GM18519 (cell line): ENCODE measurements at regions not wholly inside any gene's neighbourhood (a gene's known extent, or its start where the extent isn't known, plus 50 kb on each side); places are given as distances from the start of the nearest gene placed in this dataset.

Source experiments
- ATAC-seq: cut with Tn5 transposase; IDR thresholded peaks from one replicate; pipeline ENCODE4 v1.9.1; 2021; ENCODE audit warnings: mild to moderate bottlenecking, moderate library complexity; ENCODE audit not compliant: unreplicated experiment, low FRiP score

DNA sequence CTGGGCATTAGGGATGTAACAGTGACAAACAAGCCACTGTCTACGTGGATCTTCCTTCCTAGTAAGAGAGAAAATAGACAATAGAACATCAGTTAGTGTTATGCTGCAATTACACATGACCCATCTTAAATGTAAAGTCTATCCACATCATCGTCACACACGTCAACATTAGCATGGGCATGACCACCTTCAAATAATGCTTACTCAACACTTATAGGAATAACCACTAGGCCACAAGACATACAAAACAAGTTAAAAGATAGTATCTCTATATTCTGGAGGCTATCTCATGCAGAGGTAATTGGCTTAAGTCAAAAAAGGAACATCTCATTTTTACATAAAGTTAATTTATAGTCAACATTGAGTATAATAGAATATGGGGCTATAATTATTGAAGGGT, 156.5 kb downstream of the MOXD1 start:
- no peak for ATAC-seq

DNA sequence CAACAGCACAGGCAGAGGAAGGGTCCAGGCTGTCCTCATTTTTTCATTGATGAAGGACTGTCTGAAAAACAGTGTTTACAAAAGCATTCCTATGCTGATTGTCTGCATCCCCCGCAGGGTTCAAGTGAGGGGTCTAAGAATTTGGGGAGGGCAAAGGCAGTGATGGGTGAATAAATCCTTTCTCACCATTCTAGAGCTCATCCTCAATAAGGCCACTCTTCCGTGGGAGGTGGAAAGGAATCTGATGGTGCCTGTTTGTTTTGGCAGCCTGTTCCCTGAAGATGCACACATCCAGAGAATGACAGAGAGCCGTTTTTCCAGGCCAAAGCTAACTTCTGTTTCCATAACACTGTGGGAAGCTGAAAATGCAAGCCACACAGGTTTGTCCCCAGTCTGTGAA, 164.5 kb downstream of the MOXD1 start:
- ATAC-seq: no peak

DNA sequence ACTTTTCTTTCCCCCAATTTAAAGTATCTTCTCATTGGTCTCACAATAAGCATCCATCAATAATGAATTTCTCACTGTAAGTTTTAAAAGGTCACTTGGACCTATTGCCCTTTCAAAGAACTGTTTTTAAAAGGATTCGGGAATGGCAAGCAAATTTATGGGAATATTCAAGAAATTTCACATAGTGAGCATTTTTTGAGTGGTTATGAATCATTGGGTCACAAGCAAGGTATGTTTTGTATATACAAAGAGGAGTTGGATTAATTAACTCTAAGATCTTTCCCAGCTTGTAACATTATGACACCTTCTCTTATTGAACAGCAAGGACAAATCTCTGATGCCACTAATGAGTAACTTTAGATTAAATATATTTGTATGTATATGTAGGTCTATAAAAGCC, 165.0 kb downstream of the MOXD1 start:
- ATAC-seq: no peak

DNA sequence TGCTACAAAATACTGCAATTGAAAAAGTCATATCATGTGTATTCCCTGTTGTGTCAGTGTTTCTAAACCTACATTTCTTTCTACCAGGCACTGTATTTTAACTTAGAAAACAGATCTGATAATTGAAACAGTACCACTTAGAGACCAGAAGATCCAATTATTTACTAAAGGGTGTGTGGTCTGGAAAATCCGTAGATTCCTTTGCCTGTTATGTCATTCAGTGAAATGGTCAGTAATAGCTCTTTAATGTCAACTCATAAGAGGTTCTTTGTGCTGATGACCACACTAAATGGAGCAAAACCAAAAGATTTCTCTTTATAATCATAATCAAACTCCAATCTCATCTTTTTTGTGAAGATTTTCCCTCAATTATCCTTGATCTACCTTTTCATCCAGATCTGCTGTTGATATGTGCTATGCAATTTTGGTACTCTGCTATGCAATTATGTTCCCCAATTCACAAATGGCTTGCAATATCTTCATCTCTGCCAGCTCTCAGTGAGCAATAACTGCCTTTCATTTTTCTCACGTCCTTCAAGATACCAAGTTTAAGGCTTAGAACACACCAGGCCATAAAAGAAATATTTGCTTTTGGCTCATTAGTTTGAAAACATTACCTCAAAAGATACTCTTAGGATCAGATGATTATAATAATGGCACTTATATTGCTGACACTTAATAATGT, 165.5 kb downstream of the MOXD1 start:
- ATAC-seq: no peak

DNA sequence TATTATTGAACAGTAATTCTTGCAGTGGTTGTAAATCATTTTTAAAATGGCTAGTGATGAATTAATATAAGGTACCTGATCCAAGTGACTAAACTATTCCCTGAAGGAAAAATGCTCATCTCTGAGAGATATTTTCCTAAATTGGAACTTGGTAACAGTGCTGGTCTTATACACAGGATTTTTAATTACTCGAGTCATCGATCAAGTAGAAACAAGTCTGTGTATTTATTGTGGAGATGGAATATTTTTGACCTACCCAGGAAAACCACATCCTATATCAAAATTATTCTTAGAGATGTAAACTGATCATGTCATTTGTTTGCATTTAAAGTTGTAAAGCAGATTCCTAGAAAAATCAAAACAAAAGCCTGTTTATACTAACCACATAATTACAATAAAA, 166.9 kb downstream of the MOXD1 start:
- ATAC-seq: no peak

DNA sequence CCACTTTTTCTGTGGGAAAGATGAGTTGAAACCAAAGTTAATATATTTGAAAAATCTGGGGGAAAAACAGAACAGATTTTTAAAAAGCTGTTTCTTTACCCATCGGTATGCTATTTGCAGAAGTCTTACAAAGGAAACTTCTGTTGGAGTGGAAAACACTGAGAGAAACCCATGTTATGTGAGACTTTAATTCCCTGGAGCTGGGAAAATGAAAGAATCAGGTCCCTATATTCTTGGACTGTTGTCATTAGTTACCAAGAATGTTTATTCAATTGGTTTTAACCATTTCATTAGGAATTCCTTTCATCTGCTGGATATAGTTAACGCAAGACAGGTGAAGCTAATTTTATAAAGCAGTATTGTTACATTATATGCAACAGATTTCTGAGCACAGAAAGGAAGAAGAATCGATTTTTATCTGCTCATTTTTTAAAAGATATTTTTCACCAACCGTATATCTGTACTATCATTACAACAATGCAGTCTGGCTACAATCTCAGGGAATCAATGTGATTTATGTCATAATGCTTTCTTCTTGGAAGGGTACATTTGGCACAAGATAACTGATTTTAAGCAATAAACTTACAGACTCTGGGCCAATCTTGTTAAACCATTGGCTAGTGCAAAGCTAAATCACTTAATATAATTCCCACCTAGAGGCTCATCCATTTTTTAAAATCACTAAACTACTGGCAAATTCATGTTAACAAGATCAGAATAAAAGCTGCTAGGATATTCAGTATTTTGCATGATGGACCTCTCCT, 170.0 kb downstream of the MOXD1 start:
- ATAC-seq: no peak

DNA sequence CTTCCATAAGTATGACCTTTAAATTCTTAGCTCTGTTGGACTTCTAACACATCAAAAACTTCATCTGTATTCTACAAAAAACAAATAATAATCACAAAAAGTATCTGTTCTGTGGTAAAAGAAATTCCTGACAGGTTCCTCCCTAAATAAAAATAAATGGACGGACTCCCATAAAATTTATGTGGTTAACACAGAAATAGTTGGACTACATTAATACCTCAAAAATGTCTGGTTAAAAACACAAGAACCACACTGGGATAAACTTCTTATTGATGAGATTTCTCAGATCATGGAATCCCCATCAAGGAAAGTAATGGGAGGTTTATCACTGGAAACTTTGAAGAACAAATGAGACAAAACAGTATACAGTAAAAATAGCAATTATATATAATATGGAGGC, 172.4 kb downstream of the MOXD1 start:
- no peak for ATAC-seq

DNA sequence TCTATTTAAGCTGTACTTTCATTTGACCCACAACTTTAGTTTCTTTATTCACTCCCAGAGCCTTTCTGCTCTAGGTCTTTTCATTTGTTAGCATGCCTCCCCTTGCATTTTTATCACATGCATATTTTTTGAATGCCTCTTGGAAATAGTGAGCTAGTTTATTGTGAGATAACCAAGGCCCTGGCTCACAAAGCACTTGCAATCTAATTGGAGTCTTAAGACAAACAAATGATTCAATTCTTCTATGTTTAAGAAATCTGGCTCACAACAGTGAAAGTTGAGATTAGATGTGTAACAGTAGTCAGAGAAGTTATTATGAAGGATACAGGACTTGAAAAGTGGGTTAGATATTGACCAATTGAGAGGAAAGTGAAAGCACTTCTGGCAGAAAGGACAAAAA, 173.4 kb downstream of the MOXD1 start:
- ATAC-seq: no peak

DNA sequence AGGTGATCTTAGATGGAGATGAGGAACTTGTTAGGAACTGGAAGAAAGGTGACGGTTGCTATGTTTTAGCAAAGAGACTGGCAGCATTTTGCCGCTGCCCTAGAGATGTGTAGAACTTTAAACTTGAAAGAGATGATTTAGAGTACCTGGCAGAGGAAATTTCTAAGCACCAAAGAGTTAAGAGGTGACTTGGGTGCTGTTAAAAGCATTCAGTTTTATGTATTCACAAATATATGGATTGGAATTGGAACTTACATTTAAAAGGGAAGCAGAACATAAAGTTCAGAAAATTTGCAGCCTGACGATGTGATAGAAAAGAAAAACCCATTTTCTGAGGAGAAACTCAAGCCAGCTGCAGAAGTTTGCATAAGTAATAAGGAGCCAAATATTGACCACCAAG, 176.3 kb downstream of the MOXD1 start:
- no peak for ATAC-seq

DNA sequence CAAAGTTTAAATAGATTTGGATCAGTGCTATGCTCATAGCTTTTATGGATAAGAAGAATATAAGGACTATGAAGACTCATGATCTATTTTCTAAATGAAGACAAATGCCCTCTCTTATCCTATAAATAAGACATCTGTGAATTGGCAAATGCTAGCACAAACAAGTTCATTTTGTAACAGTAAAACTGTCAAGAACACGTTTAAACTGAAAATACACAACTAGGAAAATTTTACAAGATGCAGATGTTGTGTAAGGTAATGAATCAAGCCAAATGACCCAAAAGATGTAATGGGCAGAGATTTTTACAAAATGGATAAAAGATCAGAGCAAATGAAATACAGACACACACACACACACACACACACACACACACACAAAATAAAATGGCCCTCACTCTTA, 180.5 kb downstream of the MOXD1 start:
- ATAC-seq: no peak

DNA sequence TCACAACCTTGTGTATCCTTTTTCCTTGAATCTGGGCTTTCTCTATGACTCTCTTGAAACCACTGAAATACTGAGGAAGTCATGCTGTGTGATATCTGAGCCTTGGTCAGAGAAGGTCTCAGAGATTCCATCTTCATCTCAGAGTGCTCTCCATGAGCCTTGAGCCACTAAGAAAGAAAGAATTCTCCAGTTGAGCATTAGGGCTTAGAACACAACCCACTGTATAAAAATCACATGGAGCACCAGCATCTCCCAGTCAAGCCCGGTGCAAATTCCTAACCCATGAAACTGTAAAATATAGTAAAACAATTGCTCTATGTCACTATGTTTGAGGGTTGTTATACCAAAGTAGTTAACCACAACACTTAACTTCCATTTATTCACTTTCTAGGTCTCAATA, 181.4 kb downstream of the MOXD1 start:
- ATAC-seq: no peak

DNA sequence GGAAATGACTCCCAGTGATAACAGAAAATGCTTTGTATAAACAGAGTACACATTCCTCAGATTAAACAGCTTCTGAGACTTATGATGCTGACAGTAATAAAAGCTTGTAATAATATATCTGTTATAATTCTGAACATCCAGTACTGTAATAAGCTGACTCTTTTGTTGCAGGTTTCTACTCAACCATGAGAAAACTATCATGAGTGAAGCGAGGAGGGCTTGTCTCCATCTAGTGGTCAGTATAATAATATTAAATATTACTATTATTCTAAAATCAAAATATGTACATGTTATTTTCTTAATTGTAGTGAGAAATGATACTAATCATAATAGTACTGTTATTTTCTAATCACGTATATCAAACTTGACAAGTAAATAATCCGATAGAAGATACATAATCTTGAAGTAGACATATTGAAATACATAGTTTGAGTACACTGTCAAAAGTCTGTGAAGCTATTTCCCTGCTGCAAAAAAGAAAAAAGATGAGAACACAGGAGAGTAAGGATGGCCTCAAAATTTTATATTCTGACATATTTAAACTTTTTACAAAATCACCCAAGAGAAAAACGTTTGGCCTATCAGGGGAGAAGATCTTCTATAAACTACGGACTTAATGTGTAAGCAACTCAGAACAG, 183.1 kb downstream of the MOXD1 start:
- no peak for ATAC-seq

DNA sequence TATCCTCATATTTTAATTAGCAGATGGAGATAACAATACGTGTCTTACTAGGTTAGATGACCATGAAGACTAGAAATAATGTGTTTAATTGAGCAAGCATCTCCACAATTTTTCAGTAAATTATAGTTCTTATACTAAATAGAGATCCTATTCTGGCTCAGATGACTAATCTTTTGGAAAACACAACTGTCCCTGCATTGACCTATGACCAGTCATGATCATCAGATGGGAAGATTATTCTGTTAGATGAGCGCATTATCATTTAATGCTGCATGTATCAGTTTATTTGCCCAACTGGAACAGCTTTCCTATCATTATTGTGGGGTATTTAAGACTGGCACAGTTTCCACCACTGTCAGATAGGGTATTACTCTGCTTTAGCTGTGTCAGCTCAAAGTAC, 185.5 kb downstream of the MOXD1 start:
- no peak for ATAC-seq

DNA sequence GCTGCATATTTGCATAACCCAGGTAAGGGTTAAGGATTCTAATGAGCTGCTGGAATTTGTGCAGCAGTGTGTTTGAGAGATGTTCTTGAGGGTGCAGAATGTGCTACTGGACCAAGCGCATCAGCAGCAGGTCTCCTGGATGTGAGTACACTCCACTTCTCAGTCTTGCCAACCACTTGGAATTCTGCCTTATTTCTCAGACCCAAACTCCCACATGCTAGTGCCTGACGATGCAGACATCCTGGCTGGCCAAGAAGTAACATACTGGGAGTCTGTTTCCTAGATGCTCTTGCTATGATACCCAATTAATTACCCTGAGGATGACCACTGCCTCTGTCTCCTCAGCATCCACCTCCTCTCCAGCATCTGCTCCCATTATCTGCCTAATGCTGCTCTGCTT, 186.6 kb downstream of the MOXD1 start:
- no peak for ATAC-seq

DNA sequence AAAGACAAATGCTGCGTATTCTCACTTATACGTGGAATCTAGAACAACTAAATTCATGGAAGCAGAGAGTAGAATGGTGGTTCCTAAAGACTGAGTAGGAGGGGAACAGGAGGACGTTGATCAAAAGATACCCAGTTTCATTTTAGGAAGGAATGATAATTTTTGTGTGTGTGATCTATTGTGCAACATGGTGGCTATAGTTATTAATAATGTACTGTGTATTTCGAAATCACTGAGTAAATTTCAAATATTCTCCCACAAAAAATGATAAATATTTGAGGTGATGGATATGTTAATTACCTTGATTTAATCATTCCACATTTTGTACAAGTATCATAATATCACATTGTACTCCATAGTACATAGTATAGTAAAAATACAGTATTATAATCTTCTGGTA, 187.5 kb downstream of the MOXD1 start:
- ATAC-seq: no peak

DNA sequence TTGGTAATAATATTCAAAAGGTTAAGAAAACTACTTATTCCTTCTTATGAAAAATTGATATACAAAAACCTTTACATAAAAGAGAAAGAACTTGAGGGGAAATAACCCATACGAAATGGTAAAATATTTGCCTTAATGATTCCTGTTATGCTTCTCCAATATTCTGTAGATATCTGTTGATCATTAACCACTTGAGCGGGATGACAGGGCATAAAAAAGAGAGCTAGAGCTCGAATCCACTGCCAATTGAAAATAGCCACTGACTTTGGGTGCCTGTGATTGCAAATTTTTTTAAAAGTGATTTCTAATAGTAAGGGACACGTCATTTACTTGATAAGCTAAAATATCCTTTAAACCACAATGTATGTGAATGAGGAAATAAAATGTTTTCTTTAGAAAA, 188.1 kb downstream of the MOXD1 start:
- ATAC-seq: no peak

DNA sequence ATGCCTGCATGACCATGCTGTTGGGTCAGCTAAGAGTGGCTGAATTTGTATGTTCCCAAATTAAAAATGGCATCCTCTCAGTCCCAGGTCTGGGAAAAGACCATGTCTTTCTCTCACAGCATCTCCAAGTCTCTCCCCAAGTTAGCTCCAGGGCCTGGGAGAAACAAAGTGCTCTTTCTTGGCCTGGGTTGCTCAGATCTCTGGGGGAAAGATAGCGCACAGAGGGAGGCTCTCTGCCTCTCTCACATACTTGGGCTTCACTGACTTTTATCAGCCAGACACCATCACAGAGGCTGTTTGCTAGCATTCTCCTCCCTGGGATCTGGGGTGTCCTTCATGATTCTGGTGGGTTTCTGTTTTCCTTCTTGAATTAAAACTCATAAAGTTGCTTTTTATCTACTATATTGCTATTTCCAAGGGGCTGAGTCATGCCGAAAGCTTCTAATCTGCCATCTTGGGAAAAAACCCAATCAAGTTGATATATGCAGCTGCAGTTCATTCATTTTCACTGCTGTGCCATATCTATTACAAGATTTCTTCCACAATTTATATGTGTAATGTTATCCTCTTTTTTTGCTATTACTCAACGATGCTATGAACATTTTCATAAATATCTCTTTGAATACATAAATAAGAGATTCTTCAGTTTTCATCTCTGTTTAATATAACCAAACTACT, 190.2 kb downstream of the MOXD1 start:
- ATAC-seq: no peak

DNA sequence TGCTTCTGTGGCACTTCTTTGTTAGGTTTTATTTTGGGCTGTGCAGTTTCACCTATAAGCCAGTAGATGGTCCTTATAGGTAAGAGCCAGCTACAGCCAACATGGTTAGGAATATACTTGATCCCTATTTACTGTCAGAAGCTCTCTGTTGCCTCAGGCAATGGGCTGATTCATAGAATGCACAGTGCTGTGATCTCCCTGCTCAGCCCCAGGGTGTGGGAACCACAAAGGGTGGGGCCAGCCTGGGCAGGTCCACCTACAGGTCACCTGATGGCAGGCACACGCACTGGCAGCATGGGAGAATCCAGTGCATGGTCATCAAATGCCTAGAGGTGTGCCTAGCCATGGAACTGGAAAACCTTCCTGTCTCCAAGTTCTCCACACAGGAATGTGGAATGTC, 191.9 kb downstream of the MOXD1 start:
- no peak for ATAC-seq

DNA sequence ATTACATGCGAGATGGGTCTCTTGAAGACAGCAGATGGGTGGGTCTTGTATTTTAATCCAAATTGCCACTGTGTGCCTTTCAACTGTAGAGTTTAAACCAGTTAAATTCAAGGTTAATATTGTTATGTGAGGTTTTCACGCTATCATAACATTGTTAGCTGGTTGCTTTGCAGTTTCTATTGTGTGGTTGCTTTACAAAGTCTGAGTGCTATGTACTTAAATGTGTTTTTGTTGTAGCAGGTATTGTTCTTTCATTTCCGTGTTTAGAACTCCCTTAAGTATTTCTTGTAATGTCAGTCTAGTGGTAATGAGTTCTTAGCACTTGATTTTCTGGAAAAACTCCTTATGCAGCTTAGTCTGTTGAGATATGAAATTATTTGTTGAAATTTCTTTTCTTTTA, 193.3 kb downstream of the MOXD1 start:
- ATAC-seq: no peak

DNA sequence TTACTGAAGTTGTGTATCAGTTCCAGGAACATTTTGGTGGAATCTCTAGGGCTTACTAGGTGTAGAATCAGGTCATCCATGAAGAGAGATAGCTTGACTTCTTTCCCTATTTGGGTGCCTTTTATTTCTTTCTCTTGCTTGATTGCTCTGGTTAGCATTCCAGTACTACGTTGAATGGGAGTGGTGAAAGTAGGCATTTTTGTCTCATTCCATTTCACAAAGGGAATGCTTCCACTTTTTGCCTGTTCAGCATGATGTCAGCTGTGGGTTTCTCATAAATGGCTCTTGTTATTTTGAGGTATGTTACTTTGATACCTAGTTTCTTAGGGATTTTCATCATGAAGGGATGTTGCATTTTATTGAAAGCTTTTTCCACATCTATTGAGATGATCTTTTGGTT, 195.3 kb downstream of the MOXD1 start:
- no peak for ATAC-seq

DNA sequence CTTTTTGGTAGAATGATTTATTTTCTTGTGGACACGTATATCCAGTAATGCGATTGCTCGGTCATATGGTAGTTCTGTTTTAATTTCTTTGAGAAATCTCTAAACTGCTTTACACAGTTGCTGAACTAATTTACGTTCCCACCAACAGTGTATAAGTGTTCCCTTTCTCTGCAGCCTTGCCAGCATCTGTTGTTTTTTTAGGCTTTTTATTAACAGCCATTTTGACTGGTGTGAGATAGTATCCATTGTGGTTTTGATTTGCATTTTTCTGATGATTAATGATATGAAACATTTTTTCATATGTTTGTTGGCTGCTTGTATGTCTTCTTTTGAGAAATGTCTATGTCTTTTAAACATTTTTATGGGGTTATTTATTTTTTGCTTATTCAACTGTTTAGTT, 196.7 kb downstream of the MOXD1 start:
- no peak for ATAC-seq
